NOMO-1 treated with DMSO at 0.1 percent for 48 hours (cell line): ENCODE measurements at regions not wholly inside any gene's neighbourhood (a gene's known extent, or its start where the extent isn't known, plus 50 kb on each side); places are given as distances from the start of the nearest gene placed in this dataset.
"Not testable (repeated sequence)": the region's sequence is repeated elsewhere in the genome, so short reads cannot be mapped to it uniquely, and the experiment has no call there.

ENCODE experiments used
- DNase-seq: peaks from one replicate; lab custom pipeline; 2025; ENCODE audit not compliant: unreplicated experiment; lab: John Stamatoyannopoulos, UW

DNA sequence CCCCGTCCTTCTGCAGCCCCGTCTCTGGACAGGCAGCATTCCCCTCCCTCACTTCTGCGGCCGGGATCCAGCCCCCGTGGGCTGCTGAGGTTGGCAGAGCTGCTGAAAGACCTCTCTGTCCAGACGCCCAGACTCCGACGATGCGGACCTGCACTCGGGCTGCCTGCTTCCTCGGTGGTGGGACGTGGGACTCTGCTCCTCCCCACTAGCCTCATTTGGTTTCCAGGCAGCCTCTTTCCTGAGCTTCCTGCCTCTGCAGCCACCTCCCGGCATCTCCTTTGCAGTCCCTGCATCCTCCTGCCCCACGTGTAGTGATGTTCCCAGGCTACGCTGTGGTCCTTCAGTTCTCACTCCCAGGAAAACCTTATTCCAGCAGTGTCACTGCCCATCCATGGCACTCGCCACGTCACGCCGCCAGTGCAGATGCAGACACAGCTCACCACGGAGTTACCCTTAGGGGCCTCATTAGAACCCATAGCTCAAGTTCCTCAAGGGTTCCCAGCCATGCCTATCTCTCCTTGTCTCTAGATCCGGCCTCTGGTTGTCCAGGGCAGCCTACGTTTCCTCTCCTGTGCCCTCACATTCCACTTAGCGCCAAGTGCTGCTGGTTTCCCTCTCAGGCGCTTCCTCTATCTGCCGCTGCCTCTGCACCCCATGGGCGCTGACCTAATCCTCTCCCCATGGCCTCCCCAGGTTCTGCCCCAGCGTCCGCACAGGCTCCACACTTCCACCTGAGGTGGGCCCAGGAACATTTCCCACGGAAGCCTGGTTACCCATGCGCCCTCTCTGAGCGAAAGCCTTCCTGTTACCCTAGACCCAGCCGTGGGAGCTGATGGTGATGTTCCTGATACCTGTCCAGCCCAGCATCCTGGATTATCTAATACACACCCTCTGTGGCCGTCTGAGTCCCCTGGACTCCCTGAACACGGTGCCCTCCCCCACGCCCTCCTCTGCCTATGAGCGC, 318.3 kb upstream of the MYT1L start:
- no peak for DNase-seq

DNA sequence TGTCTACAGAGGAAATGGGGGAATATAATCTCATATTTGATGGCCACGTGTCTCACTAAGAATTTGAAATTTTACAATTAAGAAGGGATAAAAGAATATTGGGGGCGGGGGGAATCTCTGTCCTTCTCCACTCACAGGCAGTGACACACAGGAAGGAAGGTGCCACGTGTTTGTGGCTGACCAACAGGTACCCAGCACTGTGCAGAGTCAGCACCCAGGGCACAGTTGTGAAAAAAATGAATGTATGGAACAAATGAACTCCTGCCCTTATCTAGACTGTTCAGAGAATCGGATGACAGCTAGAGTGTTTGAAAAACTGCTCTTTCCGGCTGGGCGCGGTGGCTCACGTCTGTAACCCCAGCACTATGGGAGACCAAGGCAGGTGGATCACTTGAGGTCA, 317.0 kb upstream of the MYT1L start:
- DNase-seq: no peak

DNA sequence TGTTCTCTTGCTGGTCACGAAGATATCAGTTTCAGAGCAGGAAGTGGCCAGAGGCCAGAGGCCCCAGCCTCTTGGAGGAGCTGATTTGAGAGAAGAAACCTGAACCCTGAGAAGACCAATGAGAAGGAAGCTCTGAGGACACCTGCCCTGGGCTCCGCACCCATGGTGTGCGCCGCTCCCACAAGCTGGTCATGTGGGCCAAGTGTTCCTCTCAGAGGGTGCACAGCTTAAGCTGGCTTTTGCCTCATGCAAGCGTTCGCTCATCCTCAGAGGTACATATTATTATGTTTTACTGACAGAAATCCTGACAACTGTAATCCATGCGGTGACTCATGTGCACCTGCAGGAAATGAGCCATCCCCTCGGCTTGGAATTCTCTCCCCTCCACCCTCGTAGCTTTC, 316.1 kb upstream of the MYT1L start:
- DNase-seq: no peak

DNA sequence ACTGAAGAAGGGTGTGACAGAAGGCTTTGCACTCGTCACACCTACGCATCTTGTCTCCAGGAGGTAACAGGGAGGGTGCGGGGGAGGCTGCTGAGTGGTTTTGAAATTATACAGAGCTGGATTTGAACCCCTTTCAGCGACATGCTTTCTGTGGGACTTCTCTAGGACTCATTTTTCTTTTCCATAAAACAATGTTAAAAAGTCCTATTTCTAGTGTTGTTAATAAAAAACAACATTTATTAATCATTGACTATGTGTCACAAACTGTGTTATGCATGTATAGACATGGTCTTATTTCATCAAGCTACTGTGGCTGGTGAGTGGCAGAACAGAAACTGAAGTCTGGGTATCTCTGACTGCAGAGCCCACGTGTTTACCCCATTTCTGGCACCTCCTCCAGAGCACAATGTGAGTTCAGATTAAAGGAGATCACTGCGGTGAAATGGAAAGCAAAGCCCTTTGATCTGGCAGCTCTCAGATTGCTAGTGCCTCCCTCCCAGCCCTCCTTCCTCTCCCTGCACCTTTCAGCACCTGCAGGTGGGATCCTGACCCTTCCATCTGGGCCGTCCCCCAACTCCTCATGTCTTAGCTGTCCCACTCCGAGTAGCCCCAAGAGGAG, 315.5 kb upstream of the MYT1L start:
- no peak for DNase-seq

DNA sequence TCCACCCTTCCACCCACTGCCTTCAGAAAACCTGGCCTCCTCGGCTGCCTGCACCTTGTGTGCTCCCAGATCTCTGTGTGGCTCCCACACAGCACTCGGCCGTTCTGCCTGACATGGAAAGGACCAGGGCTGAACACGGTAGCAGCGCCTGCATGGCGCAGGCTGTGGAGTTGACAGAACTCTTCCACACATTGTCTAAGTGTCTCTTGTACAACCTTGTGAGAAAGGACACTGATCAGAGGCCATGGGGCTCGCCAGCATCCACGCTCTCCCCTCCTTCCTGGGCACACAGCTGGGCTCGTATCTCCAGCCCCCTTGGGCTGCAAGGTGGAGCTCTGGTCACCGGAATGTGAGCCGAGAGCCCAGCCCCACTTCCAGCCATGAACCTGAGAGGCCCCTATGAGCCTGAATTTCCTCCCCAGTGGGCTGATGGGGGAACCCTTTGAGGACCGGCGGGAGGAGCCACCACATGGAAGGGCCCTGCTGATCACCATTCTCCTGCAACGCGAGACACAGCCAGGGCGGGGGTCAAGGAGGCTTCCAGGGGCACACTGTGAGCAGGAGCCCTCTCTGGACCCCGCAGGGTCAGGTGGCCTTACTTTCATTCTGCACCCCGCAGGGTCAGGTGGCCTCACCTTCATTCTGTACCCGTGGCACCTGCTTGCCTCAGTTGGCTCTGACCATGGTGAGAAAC, 314.2 kb upstream of the MYT1L start:
- no peak for DNase-seq

DNA sequence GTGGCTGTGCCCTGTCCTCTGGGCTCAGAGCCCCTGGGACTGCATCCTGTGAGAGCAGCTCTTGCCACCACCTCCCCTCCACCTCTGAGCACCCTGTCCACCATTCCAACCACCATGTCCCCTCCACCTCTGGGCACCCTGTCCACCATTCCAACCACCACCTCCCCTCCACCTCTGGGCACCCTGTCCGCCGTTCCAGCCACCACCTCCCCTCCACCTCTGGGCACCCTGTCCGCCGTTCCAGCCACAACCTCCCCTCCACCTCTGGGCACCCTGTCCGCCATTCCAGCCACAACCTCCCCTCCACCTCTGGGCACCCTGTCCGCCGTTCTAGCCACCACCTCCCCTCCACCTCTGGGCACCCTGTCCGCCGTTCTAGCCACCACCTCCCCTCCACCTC, 313.7 kb upstream of the MYT1L start:
- not testable (repeated sequence) for DNase-seq

DNA sequence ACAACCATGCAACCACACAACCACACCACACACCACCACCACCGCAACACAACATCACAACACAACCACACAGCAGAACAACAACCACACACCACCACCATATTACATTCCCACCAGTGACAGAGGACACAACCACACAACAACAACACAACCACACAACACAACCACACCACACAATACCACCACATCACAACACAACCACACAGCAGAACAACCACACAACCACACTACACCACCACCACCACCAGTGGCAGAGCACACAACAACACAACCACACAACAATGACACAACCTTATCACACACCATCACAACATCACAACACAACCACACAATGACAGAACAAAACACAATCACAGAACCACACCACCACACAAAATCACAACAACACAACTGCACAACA, 313.0 kb upstream of the MYT1L start:
- no peak for DNase-seq

DNA sequence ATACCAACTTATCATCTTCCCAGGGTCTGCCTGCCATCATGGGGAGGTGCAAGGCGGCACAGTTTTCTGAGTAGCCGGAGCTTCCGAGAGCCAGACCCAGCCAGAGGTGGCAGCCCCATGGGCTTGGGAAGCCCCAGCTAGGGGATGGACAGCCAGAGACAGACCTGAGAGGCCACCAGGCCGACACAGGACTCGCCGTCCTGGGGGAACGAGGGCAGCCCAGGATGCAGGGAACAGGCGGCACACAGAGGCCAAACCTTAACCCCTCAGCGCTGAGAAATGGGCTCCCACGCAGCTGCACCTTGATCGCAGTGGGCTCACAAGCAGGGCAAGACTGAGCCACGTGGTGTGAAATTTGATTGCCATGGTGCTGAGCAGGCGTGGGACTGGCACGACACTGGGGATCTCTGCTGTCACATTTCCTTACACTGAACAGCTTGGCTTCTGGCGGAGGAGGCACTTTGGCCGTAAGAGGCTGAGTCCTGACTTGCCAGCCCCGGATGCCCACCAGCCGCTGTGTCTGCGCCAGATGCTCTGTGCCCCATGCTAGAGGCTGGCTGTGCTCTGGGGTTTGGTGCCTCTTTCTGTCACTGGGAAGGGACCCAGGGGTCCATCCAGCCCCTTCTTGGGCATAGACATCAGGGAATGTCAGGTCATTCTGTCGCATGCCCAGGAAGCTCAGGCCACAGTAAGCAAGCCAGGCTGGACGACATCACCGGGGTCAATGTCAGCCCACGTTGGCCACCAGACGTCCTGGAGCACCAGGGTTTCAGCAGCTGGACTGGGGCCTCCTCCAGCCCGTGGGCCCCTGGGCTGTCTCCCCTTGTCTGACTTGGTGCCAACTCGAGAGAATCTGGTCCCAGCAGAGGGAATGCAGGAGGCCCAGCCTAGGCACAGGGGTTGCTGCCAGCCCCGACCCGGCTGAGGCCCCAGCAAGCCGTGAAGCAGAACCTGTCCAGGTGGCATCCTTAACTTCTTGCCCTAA, 312.1 kb upstream of the MYT1L start:
- no peak for DNase-seq

DNA sequence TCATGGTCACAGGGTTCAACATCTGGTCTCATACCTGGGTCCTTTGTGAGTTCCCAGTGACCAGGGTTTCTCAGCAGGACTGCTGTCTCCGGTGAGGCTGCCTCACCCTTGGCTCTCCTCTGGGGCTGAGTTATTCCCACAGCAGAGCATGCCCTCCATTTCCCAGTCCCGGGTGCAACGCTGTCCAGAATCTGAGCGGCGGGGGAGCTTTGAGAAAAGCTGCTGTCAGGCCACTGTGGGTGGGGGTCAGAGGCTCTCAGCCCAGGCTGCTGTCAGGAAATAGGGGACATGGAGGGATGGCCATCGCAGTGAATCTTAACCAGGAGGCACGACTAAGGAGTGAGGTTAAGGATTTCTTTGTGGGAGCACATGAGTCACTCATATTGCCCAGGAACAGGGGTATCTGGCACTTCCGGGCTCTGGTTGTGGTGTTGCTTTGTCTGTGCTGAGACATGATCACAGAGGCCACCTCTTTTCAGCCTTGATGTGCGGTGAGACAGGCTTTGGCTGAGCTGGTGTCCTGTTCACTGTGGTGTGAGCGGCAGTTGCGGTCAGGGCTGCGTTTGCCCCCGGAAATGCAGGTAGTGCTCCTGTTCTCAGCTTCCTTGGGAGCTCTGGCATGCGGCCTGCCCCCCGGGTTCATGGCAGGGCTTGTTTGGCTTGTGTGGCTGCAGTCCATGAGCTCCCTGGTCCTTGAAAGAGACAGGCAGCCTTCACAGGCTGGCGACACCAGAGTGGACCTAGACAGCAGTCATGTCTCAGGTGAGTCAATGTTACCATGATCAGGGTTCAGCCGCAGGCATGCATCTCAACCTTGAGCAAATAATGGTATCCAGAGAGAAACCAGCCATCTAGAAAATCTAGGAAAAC, 310.7 kb upstream of the MYT1L start:
- DNase-seq: no peak

DNA sequence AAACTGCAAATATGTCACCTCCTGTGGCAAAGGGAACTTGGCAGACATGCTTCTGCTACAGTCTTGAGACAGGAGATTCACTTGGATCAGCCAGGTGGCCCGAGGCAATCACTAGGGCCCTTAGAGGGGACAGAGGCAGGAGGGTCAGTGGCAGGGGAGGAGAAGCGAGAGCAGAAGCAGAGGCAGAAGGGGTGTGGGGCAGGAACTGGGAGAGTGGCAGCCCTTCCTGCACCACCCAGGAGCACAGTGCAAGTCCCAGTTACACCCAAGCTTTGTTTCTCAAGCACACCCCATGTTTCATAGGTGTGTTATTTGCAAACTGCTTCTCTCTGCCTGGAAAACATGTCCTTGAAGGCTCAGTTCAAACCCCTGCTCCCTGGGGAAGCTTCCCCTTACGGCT, 309.7 kb upstream of the MYT1L start:
- no peak for DNase-seq

DNA sequence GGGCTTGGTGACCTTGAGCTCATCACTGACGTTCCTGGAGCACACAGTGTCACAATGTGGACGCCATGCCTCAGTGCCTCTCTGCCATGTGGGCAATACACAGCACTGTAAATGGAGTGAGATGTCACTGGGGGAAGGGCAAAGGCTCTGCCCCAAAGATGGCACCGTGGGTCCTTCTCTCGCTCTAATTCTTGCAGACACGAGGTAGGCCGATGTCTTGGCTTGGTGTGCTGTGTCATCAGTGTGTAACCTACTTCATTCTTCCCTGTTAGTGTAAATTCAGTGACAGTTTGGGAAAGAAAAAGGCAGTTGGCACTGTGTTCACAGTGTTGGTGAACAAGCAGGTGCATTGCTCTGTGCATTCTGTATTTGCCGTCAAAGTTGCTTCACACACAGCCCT, 309.3 kb upstream of the MYT1L start:
- no peak for DNase-seq

DNA sequence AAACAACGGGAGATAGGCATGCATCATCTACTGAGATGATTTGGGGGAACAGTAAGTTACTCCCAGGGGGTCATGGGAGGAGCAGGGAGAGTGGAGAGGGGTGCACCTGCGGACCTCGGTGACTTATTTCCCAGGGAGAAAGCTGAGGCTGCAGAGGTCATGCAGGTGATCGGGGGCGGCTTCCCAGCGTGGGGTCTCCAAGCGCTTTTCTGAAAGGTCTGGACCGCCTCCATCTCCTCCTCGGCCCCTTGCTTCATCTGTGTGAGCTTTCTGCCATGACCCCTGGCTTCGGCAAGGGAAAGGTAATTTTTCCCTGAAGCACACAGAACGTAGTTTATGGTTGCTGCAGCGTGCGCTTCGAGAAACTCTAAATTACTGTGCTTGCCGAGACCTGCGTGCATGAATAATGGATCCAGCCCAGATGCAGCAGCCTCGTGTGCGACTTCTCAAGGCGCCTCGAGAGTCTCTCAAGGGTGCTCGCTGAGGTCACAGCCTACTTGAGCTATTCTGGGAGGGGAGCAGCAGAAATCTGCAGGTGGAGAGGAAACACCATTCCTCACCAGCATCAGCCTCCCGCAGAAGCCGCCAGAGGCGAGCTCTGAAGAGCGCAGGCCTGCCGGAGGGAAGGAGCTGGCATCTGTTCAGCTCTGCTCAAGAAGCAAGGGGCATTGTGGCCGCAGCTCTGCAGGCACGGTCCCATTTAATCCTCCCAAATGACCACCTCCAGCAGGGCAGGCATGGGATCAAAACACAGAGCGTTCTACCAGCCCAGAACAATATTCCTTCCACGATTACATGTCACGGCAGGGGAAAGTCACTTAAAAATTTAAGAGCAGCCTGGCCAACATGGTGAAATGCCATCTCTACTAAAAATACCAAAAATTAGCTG, 308.4 kb upstream of the MYT1L start:
- no peak for DNase-seq

DNA sequence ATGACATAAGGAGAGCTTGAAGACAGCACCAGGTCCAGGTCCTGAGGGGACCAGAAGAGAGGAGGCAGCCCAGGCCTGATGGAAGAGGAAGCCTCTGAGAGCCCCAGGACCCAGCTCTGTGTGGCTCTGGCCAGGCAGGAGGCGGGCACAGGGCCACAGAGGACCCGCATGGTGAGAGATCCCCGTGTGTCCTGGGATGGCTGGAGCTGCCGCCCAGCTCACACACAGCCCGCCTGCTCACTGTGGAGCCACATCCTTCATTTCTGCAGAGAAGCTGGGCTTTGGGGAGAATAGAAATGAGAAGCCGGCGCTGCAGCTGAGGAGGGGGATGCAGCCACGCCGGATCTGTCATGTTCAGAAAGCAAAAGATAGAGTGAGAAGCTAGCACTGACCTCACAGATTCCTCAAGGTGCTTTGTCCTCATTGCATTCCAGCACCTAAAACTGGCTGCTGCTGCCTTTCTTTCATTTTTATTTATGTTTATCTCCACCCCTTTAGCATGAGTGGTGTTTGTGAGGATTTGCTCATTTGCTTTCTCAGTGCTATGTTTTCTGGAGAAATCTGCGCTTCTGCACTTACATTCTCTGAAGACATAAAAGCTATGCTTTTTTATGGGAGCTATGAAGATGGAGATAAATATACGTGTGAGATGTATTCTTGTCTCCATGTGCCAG, 307.6 kb upstream of the MYT1L start:
- DNase-seq: no peak

DNA sequence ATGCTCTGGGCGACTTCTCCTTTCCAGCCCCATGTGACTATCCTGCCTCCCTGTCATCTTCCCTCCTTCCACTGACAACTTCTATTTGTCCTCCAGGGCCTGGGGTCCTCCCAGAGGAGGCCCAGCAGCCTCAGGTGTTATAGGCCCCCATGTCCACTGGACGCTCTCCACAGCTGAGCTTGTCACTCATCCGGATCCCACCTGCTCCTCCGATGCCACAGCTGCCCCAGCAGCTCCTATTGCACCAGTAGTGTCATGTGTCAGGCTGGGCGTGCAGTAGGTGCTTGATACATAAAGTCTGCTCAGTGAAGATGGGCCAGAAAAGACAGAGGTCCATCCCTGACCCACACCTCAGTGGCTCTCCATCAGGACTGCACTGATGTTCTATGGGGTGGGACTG, 305.7 kb upstream of the MYT1L start:
- DNase-seq: no peak

DNA sequence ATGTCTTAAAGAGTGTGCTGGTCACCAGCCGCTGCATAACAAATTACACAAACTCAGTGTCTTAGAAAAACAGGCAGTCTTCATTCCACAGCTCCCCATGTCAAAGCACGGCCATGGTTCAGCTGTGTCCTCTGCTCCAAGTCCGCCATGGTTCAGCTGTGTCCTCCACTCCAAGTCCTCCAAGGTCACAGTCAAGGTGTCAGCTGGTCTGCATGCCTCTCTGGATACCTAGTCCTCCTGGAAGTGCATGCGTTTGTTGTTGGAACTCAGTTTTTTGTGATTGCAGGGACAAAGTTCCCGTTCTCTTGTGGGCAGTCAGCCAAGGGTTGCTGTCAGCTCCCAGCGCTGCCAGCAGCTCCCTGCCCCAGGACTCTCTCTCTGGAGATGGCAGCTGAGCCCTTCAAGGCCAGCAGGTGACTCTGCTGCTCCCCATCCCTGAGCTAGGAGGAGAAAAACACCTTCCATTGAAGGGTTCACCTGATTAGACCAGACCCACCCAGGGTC, 304.0 kb upstream of the MYT1L start:
- DNase-seq: no peak

DNA sequence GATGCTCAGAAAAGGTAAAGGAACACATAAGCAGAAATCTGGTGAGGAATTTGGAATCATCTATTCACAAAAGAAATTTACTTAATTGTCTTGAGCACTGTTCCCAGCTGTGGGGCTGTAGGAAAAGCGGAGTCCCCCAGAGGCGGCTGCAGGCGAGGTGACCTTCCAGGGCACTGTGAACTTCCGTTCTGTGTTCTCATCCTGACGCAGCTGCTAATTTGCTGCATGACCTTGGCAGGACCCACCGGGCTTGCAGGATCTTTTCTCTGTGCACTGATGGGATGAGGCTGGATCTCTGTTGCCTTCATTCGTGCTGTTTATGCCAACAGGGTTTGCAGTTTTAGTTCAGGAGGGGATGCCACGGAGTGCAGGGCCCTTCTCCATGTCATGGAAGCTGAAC, 301.9 kb upstream of the MYT1L start:
- DNase-seq: no peak

DNA sequence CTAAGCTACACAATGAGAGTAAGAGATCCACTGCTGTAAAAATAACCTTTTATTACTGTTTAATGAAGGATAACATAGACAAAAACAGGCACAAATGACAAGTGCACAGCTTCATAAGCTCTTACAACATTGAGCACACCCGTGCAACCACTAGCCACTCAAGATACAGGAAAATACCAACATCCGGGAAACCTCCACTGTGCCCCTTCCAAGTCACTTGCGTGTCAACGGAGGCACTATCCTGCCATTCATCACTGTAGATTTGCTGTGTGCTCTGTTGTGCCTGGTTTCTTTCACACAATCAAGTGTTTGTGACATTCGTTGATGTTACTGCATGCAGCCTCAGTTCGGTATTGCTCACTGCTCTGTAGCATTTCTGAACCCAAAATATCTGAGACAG, 292.9 kb upstream of the MYT1L start:
- DNase-seq: no peak

DNA sequence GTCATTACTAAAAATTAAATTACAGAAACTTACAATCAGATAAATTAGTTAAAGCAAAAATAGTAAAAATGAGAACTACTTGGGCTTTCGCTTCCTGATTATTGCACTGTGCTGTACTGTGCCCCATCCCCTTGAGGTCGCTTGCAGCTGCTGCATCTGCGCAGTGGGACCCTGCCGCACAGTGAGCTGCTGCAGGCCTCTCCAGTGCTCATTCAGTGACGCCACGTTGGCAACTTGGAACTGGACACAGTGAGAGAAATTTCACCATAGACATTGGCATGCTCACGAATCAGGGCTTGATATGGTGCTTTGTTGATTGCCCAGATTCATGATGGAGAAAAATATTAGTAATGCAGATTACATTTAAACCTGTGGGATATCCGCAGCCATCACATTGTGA, 290.8 kb upstream of the MYT1L start:
- peak; percentile 15 for DNase-seq
